SK-N-MC (cell line): ENCODE measurements at regions not wholly inside any gene's neighbourhood (a gene's known extent, or its start where the extent isn't known, plus 50 kb on each side); places are given as distances from the start of the nearest gene placed in this dataset.

Source experiments
- DNase-seq: peaks from one replicate; pipeline ENCODE4 v3.0.0-alpha.2; 2011; ENCODE audit warnings: low read depth, low spot score
- H3K27ac ChIP-seq: fragments of 200-600 bp; sonication (generic); 2 replicates; pipeline ENCODE4 v1.5.1; 2016; ENCODE audit warnings: mixed run types
- H3K36me3 ChIP-seq: fragments of 200-600 bp; sonication (generic); 2 replicates; pipeline ENCODE4 v1.6.1; 2017; ENCODE audit warnings: antibody characterized with exemption, low read length, mixed read lengths; ENCODE audit not compliant: insufficient read depth
- H3K4me3 ChIP-seq: fragments of 200-600 bp; sonication (generic); 2 replicates; pipeline ENCODE4 v1.5.1; 2016
- H3K9ac ChIP-seq: fragments of 200-600 bp; sonication (generic); 2 replicates; pipeline ENCODE4 v1.8.0; 2017; ENCODE audit warnings: mixed run types, mixed read lengths; ENCODE audit not compliant: insufficient read length
- H3K9me3 ChIP-seq: fragments of 200-600 bp; sonication (generic); 2 replicates; pipeline ENCODE4 v1.6.1; 2017; ENCODE audit warnings: low read depth, mild to moderate bottlenecking, antibody characterized with exemption, low read length, moderate library complexity, mixed read lengths
- EZH2 ChIP-seq: fragments of 200-600 bp; sonication (generic); IDR thresholded peaks from one replicate; pipeline ENCODE4 v1.6.1; 2017; ENCODE audit warnings: antibody characterized with exemption
- FOXP2 ChIP-seq: optimal IDR thresholded peaks from 2 replicates; pipeline ENCODE3; 2011; ENCODE audit warnings: mild to moderate bottlenecking, moderate library complexity; ENCODE audit not compliant: insufficient read depth; ENCODE audit errors: extremely low read length, control extremely low read depth
- POLR2AphosphoS5 ChIP-seq: IDR thresholded peaks from 2 replicates; pipeline ENCODE4 v1.6.1; 2012; ENCODE audit warnings: mild to moderate bottlenecking, low read depth, low read length, borderline replicate concordance

GRCh38 chr20:16968099-16968498 is 219.9 kb downstream of the OTOR start:
- no peak overlapping the region for H3K4me3 ChIP-seq
- no peak for DNase-seq
- no peaks in the 10 kb centered on the region for H3K36me3 ChIP-seq
- no peak overlapping the region for H3K9ac ChIP-seq
- H3K9me3 ChIP-seq: no peaks in the 10 kb centered on the region
- TF ChIP-seq EZH2: no peak
- TF ChIP-seq POLR2AphosphoS5: no peak
- TF ChIP-seq FOXP2: no peak
- no peak overlapping the region for H3K27ac ChIP-seq

- no peaks in the 10 kb centered on the region for H3K36me3 ChIP-seq
- no peak overlapping the region for H3K4me3 ChIP-seq
- H3K27ac ChIP-seq: no peak overlapping the region
- H3K9ac ChIP-seq: no peak overlapping the region
- TF ChIP-seq FOXP2 (no peak), POLR2AphosphoS5 (no peak)
- H3K9me3 ChIP-seq: no peaks in the 10 kb centered on the region
- no peak for DNase-seq
Measured at GRCh38 chr20:16970776-16971175, 222.6 kb downstream of the OTOR start.

GRCh38 chr20:16974080-16974854 is 226.1 kb downstream of the OTOR start:
- no peak overlapping the region for H3K4me3 ChIP-seq
- H3K27ac ChIP-seq: no peak overlapping the region
- no peak overlapping the region for H3K9ac ChIP-seq
- no peaks in the 10 kb centered on the region for H3K9me3 ChIP-seq
- H3K36me3 ChIP-seq: no peaks in the 10 kb centered on the region
- DNase-seq: no peak
- no peak for TF ChIP-seq EZH2
- TF ChIP-seq POLR2AphosphoS5: no peak
- TF ChIP-seq FOXP2: no peak

DNA sequence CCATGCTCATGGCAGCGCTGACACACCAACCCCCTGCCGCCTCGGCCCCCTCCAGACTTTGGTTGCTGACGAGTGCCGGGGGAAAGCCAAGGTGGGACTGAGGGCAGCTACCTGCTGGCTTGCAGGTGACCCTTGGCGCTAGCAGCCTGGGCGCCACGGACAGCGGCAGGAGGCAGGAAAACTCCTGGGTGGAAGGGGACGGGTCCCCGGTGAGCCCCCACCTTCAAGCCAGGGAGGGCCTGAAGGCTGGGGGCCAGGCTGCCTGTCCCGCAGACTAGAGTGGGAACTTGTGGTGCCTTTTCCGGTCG is 226.7 kb downstream of the OTOR start:
- DNase-seq: no peak
- no peaks in the 10 kb centered on the region for H3K9me3 ChIP-seq
- no peak for TF ChIP-seq POLR2AphosphoS5

GRCh38 chr20:16975682-16976081 is 227.5 kb downstream of the OTOR start:
- H3K27ac ChIP-seq: no peak overlapping the region
- H3K36me3 ChIP-seq: no peaks in the 10 kb centered on the region
- no peaks in the 10 kb centered on the region for H3K9me3 ChIP-seq
- TF ChIP-seq POLR2AphosphoS5 (no peak), EZH2 (no peak), FOXP2 (no peak)
- H3K4me3 ChIP-seq: no peak overlapping the region
- H3K9ac ChIP-seq: no peak overlapping the region
- no peak for DNase-seq

More for the DNA sequence above, 226.7 kb downstream of the OTOR start:
- Histone ChIP-seq H3K9ac (no peak overlapping the region), H3K27ac (no peak overlapping the region), H3K4me3 (no peak overlapping the region), H3K36me3 (no peaks in the 10 kb centered on the region)

- H3K36me3 ChIP-seq: no peaks in the 10 kb centered on the region
- no peak overlapping the region for H3K9ac ChIP-seq
- DNase-seq: no peak
- H3K27ac ChIP-seq: no peak overlapping the region
- H3K4me3 ChIP-seq: no peak overlapping the region
- no peaks in the 10 kb centered on the region for H3K9me3 ChIP-seq
- TF ChIP-seq FOXP2 (no peak), POLR2AphosphoS5 (no peak), EZH2 (no peak)
Measured at GRCh38 chr20:16978497-16978896, 230.3 kb downstream of the OTOR start.

DNA sequence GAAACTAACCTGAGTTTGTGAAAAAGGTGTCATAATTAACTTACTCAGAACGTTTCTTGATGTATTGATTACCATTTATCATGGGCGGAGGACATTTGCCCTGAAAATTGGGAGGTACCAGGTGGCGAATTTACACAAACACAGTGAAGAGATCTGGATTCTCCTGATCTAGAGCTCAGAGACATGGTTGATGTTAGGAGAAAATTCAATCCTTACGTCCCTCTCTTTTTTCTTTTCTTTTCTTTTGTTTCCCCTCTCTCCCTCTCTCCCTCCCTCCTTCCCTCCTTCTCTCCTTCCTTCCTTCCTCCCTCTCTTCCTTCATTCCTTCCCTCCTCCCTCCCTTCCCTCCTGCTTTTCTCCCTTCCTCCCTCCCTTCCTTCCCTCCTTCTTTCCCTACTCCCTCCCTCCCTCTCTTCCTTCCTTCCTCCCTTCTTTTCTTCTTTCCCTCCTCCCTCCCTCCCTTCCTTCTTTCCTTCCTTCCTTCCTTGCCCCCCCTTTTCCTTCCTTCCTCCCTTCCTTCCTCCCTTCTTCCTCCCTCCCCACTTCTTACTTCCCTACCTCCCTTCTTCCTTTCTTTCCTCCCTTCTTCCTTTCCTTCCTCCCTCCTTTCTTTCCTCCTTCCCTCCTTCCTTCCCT is 234.1 kb downstream of the OTOR start:
- no peak for TF ChIP-seq FOXP2
- TF ChIP-seq POLR2AphosphoS5: no peak
- TF ChIP-seq EZH2: no peak
- Histone ChIP-seq H3K9ac (no peak overlapping the region), H3K36me3 (no peaks in the 10 kb centered on the region), H3K9me3 (no peaks in the 10 kb centered on the region), H3K4me3 (no peak overlapping the region), H3K27ac (peak overlapping the region; percentile 27; the same call in 1 of the 2 replicates)
- no peak for DNase-seq

DNA sequence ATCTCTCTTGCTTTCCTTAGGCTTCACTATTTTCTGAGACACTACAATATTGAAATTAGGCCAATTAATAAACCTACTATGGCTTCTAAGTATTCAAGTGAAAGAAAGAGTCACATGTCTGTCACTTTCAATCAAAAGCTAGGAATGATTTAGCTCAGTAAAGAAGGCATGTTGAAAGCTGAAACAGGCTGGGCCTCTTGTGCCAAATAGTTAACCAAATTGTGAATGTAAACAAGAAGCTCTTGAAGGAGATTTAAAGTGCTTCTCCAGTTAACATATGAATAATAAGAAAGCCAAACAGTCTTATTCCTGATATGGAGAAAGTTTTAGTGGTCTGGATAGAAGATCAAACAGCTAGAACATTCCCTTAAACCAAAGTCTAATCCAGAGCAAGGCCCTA is 236.3 kb downstream of the OTOR start:
- TF ChIP-seq EZH2 (no peak), POLR2AphosphoS5 (no peak), FOXP2 (no peak)
- no peak overlapping the region for H3K4me3 ChIP-seq
- no peaks in the 10 kb centered on the region for H3K9me3 ChIP-seq
- DNase-seq: no peak
- H3K36me3 ChIP-seq: no peaks in the 10 kb centered on the region
- no peak overlapping the region for H3K9ac ChIP-seq
- H3K27ac ChIP-seq: no peak overlapping the region
